HCT116 (cell line): ENCODE measurements at regions not wholly inside any gene's neighbourhood (a gene's known extent, or its start where the extent isn't known, plus 50 kb on each side); places are given as distances from the start of the nearest gene placed in this dataset.

Experiments used
- ATAC-seq: fragments of 200-7000 bp; cut with Tn5 transposase; 2 replicates; pipeline ENCODE4 v1.9.1; 2020; ENCODE audit warnings: mild to moderate bottlenecking, moderate library complexity
- BruUV-seq: library from RNA; stranded (reverse); fragments of 400-500 nt; replicated peaks from 2 replicates; lab custom pipeline; 2021; lab: Mats Ljungman, UMichigan
- CTCF ChIA-PET: fragments of 300-600 bp; sonication (Branson Sonifier 250); formaldehyde crosslinking; loops from one replicate; lab custom pipeline; 2021; ENCODE audit warnings: antibody characterized with exemption; lab: Charles Lee
- POLR2A ChIA-PET: fragments of 300-600, 350-600 bp; sonication (Branson Sonifier 250); formaldehyde crosslinking; loops from one replicate; lab custom pipeline; 2021; ENCODE audit warnings: antibody characterized with exemption; lab: Charles Lee
- RAD21 ChIA-PET, 2 experiments: fragments of 300-600 bp; sonication (Branson Sonifier 250); formaldehyde crosslinking; loops; one replicate each; lab custom pipeline; 2023; ENCODE audit warnings: low total read pairs in 2 of 2; ENCODE audit not compliant: uncharacterized antibody in 2 of 2, unreplicated experiment in 2 of 2, low non-redundant PET in 1 of 2; lab: Charles Lee
- DNase-seq: peaks from one replicate; pipeline ENCODE4 v3.0.0-alpha.2; 2010; ENCODE audit warnings: low read depth, low spot score
- H2AFZ ChIP-seq: fragments of 200-600 bp; shearing (Covaris generic), sonication (generic); 2 replicates; pipeline ENCODE4 v1.6.1; 2017; ENCODE audit warnings: low read depth, mixed run types, mixed read lengths, antibody characterized with exemption, low read length; ENCODE audit not compliant: poor library complexity, severe bottlenecking
- H3K27ac ChIP-seq: 2 replicates; pipeline ENCODE4 v1.5.1; 2012; ENCODE audit warnings: low read depth, low read length
- H3K27me3 ChIP-seq: fragments of 200-600 bp; sonication (generic); 2 replicates; pipeline ENCODE4 v1.6.1; 2016; ENCODE audit warnings: mixed run types, low read length, mixed read lengths; ENCODE audit not compliant: insufficient read depth
- H3K36me3 ChIP-seq, 2 experiments: fragments of 200-500 bp in 1 of 2; fragments of 200-600 bp in 1 of 2; sonication (Bioruptor generic) in 1 of 2; sonication (generic) in 1 of 2; 2 replicates each; pipeline versions ENCODE4 v1.5.1 to v1.6.1; 2014 to 2016; ENCODE audit warnings: low read length in 2 of 2, inconsistent platforms in 1 of 2, mixed read lengths in 1 of 2, mixed run types in 1 of 2; ENCODE audit not compliant: insufficient read depth in 2 of 2, control insufficient read depth in 1 of 2
- H3K4me1 ChIP-seq, 2 experiments: fragments of 200-600 bp in 1 of 2; sonication (generic) in 1 of 2; 2 replicates each; pipeline versions ENCODE4 v1.5.1 to v1.6.1; 2012 to 2017; ENCODE audit warnings: low read length in 2 of 2, inconsistent platforms in 1 of 2, mild to moderate bottlenecking in 1 of 2, mixed read lengths in 1 of 2, mixed run types in 1 of 2, moderate library complexity in 1 of 2; ENCODE audit not compliant: insufficient read depth in 2 of 2, control insufficient read depth in 1 of 2
- H3K4me2 ChIP-seq: fragments of 200-600 bp; sonication (generic); 2 replicates; pipeline ENCODE4 v1.6.1; 2017; ENCODE audit warnings: mixed run types, low read length, mixed read lengths
- H3K4me3 ChIP-seq, 2 experiments: fragments of 200-600 bp in 1 of 2; sonication (generic) in 1 of 2; replicated peaks in 1 of 2; 2 replicates each; pipeline ENCODE4 v1.5.1; 2011 to 2016; ENCODE audit warnings: low read length in 2 of 2, control low read depth in 1 of 2, low read depth in 1 of 2, mild to moderate bottlenecking in 1 of 2, mixed read lengths in 1 of 2, mixed run types in 1 of 2
- H3K79me2 ChIP-seq: fragments of 200-600 bp; sonication (generic); 2 replicates; pipeline ENCODE4 v1.6.1; 2017; ENCODE audit warnings: mild to moderate bottlenecking, mixed run types, low read length, moderate library complexity, mixed read lengths; ENCODE audit not compliant: insufficient read depth
- H3K9ac ChIP-seq: fragments of 200-600 bp; sonication (generic); 2 replicates; pipeline ENCODE4 v1.6.1; 2016; ENCODE audit warnings: low read length, mixed read lengths
- H3K9me2 ChIP-seq: fragments of 200-600 bp; sonication (generic), shearing (Covaris generic); 2 replicates; pipeline ENCODE4 v1.6.1; 2017; ENCODE audit warnings: mixed run types, mild to moderate bottlenecking, moderate library complexity; ENCODE audit not compliant: insufficient read depth
- H3K9me3 ChIP-seq, 2 experiments: fragments of 200-500 bp in 1 of 2; fragments of 200-600 bp in 1 of 2; sonication (Bioruptor generic) in 1 of 2; sonication (generic) in 1 of 2; 2 replicates each; pipeline ENCODE4 v1.6.1; 2014 to 2017; ENCODE audit warnings: low read length in 2 of 2, mixed read lengths in 2 of 2, inconsistent platforms in 1 of 2, low read depth in 1 of 2, mild to moderate bottlenecking in 1 of 2, mixed run types in 1 of 2, moderate library complexity in 1 of 2; ENCODE audit not compliant: control insufficient read depth in 1 of 2, insufficient read depth in 1 of 2
- H4K20me1 ChIP-seq: fragments of 200-600 bp; sonication (generic), shearing (Covaris generic); 2 replicates; pipeline ENCODE4 v1.6.1; 2017; ENCODE audit warnings: mixed run types, mild to moderate bottlenecking, moderate library complexity; ENCODE audit not compliant: insufficient read depth
- ATF3 ChIP-seq: IDR thresholded peaks from 2 replicates; pipeline ENCODE4 v1.6.1; 2012
- EGR1 ChIP-seq: IDR thresholded peaks from 2 replicates; pipeline ENCODE4 v1.6.1; 2012; ENCODE audit warnings: low read depth
- ELF1 ChIP-seq: IDR thresholded peaks from 2 replicates; pipeline ENCODE4 v1.6.1; 2012; ENCODE audit warnings: low read depth, borderline replicate concordance
- EZH2 ChIP-seq: fragments of 200-600 bp; sonication (generic); IDR thresholded peaks from 2 replicates; pipeline ENCODE4 v1.6.1; 2017; ENCODE audit warnings: antibody characterized with exemption, mixed run types
- EZH2phosphoT487 ChIP-seq: fragments of 200-600 bp; IDR thresholded peaks from 2 replicates; pipeline ENCODE4 v1.6.1; 2018; ENCODE audit warnings: antibody characterized with exemption, borderline replicate concordance
- FOSL1 ChIP-seq: IDR thresholded peaks from 2 replicates; pipeline ENCODE4 v1.6.1; 2012; ENCODE audit warnings: low read depth
- POLR2A ChIP-seq: IDR thresholded peaks from 2 replicates; pipeline ENCODE4 v1.7.0; 2011; ENCODE audit warnings: borderline replicate concordance; ENCODE audit not compliant: insufficient read depth, insufficient read length; ENCODE audit errors: extremely low read depth
- SP1 ChIP-seq: IDR thresholded peaks from 2 replicates; pipeline ENCODE4 v1.6.1; 2012; ENCODE audit warnings: low read depth
- SRF ChIP-seq: IDR thresholded peaks from 2 replicates; pipeline ENCODE4 v1.6.1; 2012; ENCODE audit warnings: low read depth
- YY1 ChIP-seq: IDR thresholded peaks from 2 replicates; pipeline ENCODE4 v1.6.1; 2011; ENCODE audit warnings: low read length, low read depth, moderate library complexity, mild to moderate bottlenecking; ENCODE audit not compliant: insufficient replicate concordance; ENCODE audit errors: extremely low read depth
- ZBTB33 ChIP-seq: IDR thresholded peaks from 2 replicates; pipeline ENCODE4 v1.6.1; 2011; ENCODE audit warnings: mild to moderate bottlenecking, low read length, moderate library complexity; ENCODE audit not compliant: insufficient replicate concordance; ENCODE audit errors: extremely low read depth
- ZFX ChIP-seq: fragments of 450-650 bp; IDR thresholded peaks from 2 replicates; pipeline ENCODE4 v1.6.1; 2017
- intact Hi-C: fragments of 100-400 bp; cut with micrococcal nuclease; formaldehyde crosslinking; loops from 2 replicates; pipeline ENCODE4 v1.10.0; 2022

GRCh38 chr10:45518741-45519140 is 144.7 kb downstream of the ALOX5 start:
- no peaks in the 10 kb centered on the region for H3K4me1 ChIP-seq
- H3K27ac ChIP-seq, result no peak overlapping the region
- intact Hi-C loops, result no loop called here
- no peak overlapping the region for H3K4me2 ChIP-seq
- no peak for DNase-seq
- no peaks in the 10 kb centered on the region for H3K36me3 ChIP-seq
- no peak for ATAC-seq
- no peaks in the 10 kb centered on the region for H3K9me3 ChIP-seq
- ChIA-PET CTCF (no interaction called here), RAD21 (no interaction called here), POLR2A (no interaction called here)
- no peaks in the 10 kb centered on the region; the same call in 1 of the 2 replicates for H3K79me2 ChIP-seq
- BruUV-seq, result no TSS peak
- H3K9ac ChIP-seq, result no peak overlapping the region
- no peak overlapping the region for H2AFZ ChIP-seq
- H4K20me1 ChIP-seq, result no peaks in the 10 kb centered on the region
- H3K27me3 ChIP-seq, result no peaks in the 10 kb centered on the region
- no peaks in the 10 kb centered on the region for H3K9me2 ChIP-seq
- no peak overlapping the region for H3K4me3 ChIP-seq
- no peak for TF ChIP-seq ATF3
- TF ChIP-seq FOSL1, result no peak
- no peak for TF ChIP-seq EZH2phosphoT487
- no peak for TF ChIP-seq SP1
- no peak for TF ChIP-seq ZFX
- TF ChIP-seq EGR1, result no peak
- no peak for TF ChIP-seq POLR2A

- intact Hi-C loops, result no loop called here
- Histone ChIP-seq H3K27ac (no peak overlapping the region), H3K4me2 (no peak overlapping the region)
- POLR2A ChIA-PET, result no interaction called here
- DNase-seq, result no peak
- TF ChIP-seq SRF (no peak), ZBTB33 (no peak), ZFX (no peak), ATF3 (no peak), ELF1 (no peak), YY1 (no peak), EZH2 (no peak)
- TF ChIP-seq, all 23 proteins: peak for 0
- no TSS peak for BruUV-seq
- Histone ChIP-seq H3K4me1 (no peaks in the 10 kb centered on the region), H3K9me2 (no peaks in the 10 kb centered on the region), H3K9ac (no peak overlapping the region), H3K36me3 (no peaks in the 10 kb centered on the region), H3K27me3 (no peaks in the 10 kb centered on the region), H3K4me3 (no peak overlapping the region), H2AFZ (no peak overlapping the region), H3K9me3 (no peaks in the 10 kb centered on the region), H4K20me1 (no peaks in the 10 kb centered on the region), H3K79me2 (no peaks in the 10 kb centered on the region)
- RAD21 ChIA-PET, result no interaction called here
- CTCF ChIA-PET, result no interaction called here
- no peak for ATAC-seq
Measured at GRCh38 chr10:45515630-45516029, 141.6 kb downstream of the ALOX5 start.
